Parathyroid adenoma (tissue), 2 donors: ENCODE measurements at regions not wholly inside any gene's neighbourhood (a gene's known extent, or its start where the extent isn't known, plus 50 kb on each side); places are given as distances from the start of the nearest gene placed in this dataset.

Experiments used
- H2AFZ ChIP-seq: fragments of 300-600 bp; sonication (generic); one replicate; pipeline ENCODE4 v1.7.0; 2017; ENCODE audit warnings: antibody characterized with exemption, mild to moderate bottlenecking
- H3K27ac ChIP-seq: fragments of 300-600 bp; sonication (generic); one replicate; pipeline ENCODE4 v1.7.0; 2017
- H3K27me3 ChIP-seq: fragments of 300-600 bp; sonication (generic); one replicate; pipeline ENCODE4 v1.7.0; 2017; ENCODE audit warnings: low read length; ENCODE audit not compliant: control insufficient read depth, insufficient read depth
- H3K36me3 ChIP-seq: fragments of 300-600 bp; sonication (generic); one replicate; pipeline ENCODE4 v1.7.0; 2017; ENCODE audit warnings: low read length; ENCODE audit not compliant: control insufficient read depth, insufficient read depth
- H3K4me1 ChIP-seq: fragments of 300-600 bp; sonication (generic); one replicate; pipeline ENCODE4 v1.7.0; 2017; ENCODE audit warnings: control low read depth
- H3K4me2 ChIP-seq: fragments of 300-600 bp; sonication (generic); one replicate; pipeline ENCODE4 v1.7.0; 2017; ENCODE audit warnings: low read length
- H3K4me3 ChIP-seq: fragments of 300-600 bp; sonication (generic); one replicate; pipeline ENCODE4 v1.7.0; 2017; ENCODE audit warnings: low read depth, low read length
- H3K79me2 ChIP-seq: fragments of 300-600 bp; sonication (generic); one replicate; pipeline ENCODE4 v1.7.0; 2017; ENCODE audit warnings: control low read depth
- H3K9ac ChIP-seq: fragments of 300-600 bp; sonication (generic); one replicate; pipeline ENCODE4 v1.7.0; 2017; ENCODE audit warnings: mild to moderate bottlenecking
- H3K9me3 ChIP-seq: fragments of 300-600 bp; sonication (generic); one replicate; pipeline ENCODE4 v1.7.0; 2017; ENCODE audit warnings: low read length; ENCODE audit not compliant: control insufficient read depth
- TF ChIP-seq, protein P1 (sequence below): fragments of 300-600 bp; sonication (generic); IDR thresholded peaks from one replicate; pipeline ENCODE4 v1.7.0; 2017; ENCODE audit warnings: antibody characterized with exemption, mild to moderate bottlenecking
- donor health status: primary hyperparathyroidism.

DNA sequence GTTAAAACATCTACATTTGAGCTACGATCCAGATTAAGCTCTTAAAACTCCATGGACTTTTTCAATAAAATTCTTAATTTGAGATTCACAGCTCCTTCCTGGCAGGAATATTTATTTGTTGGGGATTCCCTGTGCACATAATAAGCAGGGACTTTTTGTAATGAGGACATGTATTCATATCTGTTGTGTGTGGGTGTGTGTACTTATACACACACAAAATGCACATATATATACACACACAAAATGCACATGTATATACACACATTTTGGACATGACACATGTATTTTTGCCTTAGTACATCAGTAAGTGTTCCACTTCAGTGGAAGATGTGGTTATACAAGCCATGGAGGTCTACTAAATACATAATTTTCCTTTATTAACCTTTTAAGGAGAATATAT is 1131.1 kb upstream of the CDH2 start:
- Histone ChIP-seq H3K4me2 (no peak overlapping the region), H3K4me3 (no peak overlapping the region), H3K9me3 (no peaks in the 10 kb centered on the region), H3K79me2 (no peaks in the 10 kb centered on the region), H3K4me1 (no peaks in the 10 kb centered on the region), H3K27ac (no peak overlapping the region), H3K9ac (no peak overlapping the region), H3K36me3 (no peaks in the 10 kb centered on the region), H2AFZ (no peak overlapping the region), H3K27me3 (no peaks in the 10 kb centered on the region)
- TF ChIP-seq, protein P1, sequence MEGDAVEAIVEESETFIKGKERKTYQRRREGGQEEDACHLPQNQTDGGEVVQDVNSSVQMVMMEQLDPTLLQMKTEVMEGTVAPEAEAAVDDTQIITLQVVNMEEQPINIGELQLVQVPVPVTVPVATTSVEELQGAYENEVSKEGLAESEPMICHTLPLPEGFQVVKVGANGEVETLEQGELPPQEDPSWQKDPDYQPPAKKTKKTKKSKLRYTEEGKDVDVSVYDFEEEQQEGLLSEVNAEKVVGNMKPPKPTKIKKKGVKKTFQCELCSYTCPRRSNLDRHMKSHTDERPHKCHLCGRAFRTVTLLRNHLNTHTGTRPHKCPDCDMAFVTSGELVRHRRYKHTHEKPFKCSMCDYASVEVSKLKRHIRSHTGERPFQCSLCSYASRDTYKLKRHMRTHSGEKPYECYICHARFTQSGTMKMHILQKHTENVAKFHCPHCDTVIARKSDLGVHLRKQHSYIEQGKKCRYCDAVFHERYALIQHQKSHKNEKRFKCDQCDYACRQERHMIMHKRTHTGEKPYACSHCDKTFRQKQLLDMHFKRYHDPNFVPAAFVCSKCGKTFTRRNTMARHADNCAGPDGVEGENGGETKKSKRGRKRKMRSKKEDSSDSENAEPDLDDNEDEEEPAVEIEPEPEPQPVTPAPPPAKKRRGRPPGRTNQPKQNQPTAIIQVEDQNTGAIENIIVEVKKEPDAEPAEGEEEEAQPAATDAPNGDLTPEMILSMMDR: no peak

DNA sequence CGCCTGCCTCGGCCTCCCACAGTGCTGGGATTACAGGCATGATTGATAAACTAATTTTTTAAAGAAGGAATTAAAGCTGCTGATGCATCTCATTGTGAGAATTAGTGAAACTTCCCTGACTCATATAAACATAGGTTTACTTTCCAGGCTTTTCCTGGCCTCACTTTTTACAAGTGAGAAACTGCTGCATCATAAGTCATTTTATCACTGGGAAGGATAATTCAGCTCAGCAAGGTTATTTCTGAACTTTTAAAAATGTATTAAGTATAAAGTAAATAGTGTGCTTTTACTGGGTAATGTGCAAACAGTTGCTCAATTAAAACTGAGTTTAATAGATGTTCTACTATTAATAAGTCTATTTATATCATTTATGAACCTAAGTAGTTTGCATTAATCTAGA is 1130.3 kb upstream of the CDH2 start:
- H3K9me3 ChIP-seq: no peaks in the 10 kb centered on the region
- H3K9ac ChIP-seq: no peak overlapping the region
- H2AFZ ChIP-seq: no peak overlapping the region
- no peaks in the 10 kb centered on the region for H3K27me3 ChIP-seq
- no peaks in the 10 kb centered on the region for H3K4me1 ChIP-seq
- no peaks in the 10 kb centered on the region for H3K36me3 ChIP-seq
- TF ChIP-seq, protein P1: no peak
- H3K27ac ChIP-seq: no peak overlapping the region
- no peaks in the 10 kb centered on the region for H3K79me2 ChIP-seq
- no peak overlapping the region for H3K4me3 ChIP-seq
- no peak overlapping the region for H3K4me2 ChIP-seq

DNA sequence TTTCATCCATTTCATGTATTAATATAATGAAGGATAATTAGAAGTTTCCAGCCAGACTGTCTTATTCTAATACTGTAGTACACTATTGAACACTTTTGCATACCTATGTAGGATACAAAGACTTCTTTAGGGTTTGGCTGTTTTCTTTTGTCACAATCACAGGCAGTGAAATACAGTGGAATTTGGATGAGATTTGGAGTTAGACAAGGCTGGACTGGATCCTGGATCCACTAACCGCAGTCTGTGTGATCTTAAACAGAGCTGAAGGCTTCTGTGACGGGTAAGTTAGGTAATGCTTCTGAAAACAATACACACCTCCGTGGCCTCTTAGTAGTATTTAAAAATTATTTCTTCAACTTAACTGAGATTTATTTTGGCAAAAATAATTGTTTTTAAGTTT is 1128.6 kb upstream of the CDH2 start:
- no peak overlapping the region for H3K9ac ChIP-seq
- H3K36me3 ChIP-seq: no peaks in the 10 kb centered on the region
- no peaks in the 10 kb centered on the region for H3K4me1 ChIP-seq
- no peak overlapping the region for H2AFZ ChIP-seq
- H3K9me3 ChIP-seq: no peaks in the 10 kb centered on the region
- TF ChIP-seq, protein P1: no peak
- no peak overlapping the region for H3K4me2 ChIP-seq
- H3K4me3 ChIP-seq: no peak overlapping the region
- no peak overlapping the region for H3K27ac ChIP-seq
- no peaks in the 10 kb centered on the region for H3K27me3 ChIP-seq
- H3K79me2 ChIP-seq: no peaks in the 10 kb centered on the region

DNA sequence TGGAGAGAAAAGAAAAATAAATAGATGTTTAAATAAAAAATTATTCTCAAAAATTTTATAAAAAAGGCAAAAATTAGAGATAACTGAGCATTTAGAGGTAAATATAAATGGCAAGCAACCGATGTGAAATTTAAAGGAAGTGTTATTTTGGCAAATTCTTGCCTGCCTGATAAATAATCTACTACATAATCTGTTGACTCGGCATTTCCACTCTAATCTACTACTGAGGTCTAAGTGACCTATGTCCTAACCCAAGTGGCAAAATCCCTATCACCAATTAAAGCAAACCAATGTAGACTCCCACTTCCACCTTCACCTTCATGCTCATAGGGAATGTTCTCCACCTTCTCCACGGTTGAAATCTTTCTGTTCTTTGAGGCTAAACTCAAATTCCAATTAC is 1124.1 kb upstream of the CDH2 start:
- Histone ChIP-seq H3K4me2 (no peak overlapping the region), H3K27me3 (no peaks in the 10 kb centered on the region)

DNA sequence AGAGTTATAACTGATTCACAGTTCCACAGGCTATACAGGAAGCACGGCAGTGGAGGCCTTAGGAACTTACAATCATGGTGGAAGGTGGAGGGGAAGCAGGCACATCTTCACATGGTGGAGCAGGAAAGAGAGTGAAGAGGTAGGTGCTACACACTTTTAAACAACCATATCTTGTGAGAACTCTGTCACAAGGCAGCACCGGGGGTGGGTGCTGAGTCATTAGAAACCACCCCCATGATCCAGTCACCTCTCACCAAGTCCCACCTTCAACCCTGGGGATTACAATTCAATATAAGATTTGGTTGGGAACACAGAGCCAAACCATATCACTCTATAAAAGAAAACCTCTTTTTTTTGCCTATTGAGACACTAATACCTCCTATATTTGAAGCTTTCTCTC is 1108.5 kb upstream of the CDH2 start:
- Histone ChIP-seq H3K9me3 (no peaks in the 10 kb centered on the region), H3K4me2 (no peak overlapping the region), H3K27me3 (no peaks in the 10 kb centered on the region), H2AFZ (no peak overlapping the region), H3K4me3 (no peak overlapping the region), H3K27ac (no peak overlapping the region), H3K36me3 (no peaks in the 10 kb centered on the region), H3K4me1 (no peaks in the 10 kb centered on the region), H3K79me2 (no peaks in the 10 kb centered on the region), H3K9ac (no peak overlapping the region)
- TF ChIP-seq, protein P1: no peak

More for the DNA sequence above, 1124.1 kb upstream of the CDH2 start:
- Histone ChIP-seq H2AFZ (no peak overlapping the region), H3K9ac (no peak overlapping the region), H3K4me3 (no peak overlapping the region), H3K27ac (no peak overlapping the region), H3K36me3 (no peaks in the 10 kb centered on the region), H3K4me1 (no peaks in the 10 kb centered on the region), H3K79me2 (no peaks in the 10 kb centered on the region), H3K9me3 (no peaks in the 10 kb centered on the region)
- TF ChIP-seq, protein P1: no peak
